ENCODE measurements at regions not wholly inside any gene's neighbourhood (a gene's known extent, or its start where the extent isn't known, plus 50 kb on each side); places are given as distances from the start of the nearest gene placed in this dataset.

DNA sequence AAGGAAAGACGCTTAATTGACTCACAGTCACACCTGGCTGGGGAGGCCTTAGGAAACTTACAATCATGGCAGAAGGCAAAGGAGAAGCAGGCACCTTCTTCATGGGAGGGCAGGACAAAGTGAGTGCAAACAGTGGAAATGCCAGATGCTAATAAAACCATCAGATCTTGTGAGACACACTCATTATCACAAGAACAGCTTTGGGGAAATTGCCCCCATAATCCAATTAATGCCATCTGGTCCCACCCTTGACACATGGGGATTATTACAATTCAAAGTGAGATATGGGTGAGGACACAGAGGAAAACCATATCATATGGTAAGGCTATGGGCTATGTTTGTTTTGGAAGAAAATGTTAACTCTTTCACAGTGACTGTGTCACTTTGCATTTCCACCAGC, 1272.5 kb upstream of the CELF2 start:
- DNase-seq (ENCODE audit: low spot score): no peak

GRCh38 chr10:9757176-9757575, 1260.5 kb upstream of the CELF2 start:
- DNase-seq (ENCODE audit: low spot score): no peak

DNA sequence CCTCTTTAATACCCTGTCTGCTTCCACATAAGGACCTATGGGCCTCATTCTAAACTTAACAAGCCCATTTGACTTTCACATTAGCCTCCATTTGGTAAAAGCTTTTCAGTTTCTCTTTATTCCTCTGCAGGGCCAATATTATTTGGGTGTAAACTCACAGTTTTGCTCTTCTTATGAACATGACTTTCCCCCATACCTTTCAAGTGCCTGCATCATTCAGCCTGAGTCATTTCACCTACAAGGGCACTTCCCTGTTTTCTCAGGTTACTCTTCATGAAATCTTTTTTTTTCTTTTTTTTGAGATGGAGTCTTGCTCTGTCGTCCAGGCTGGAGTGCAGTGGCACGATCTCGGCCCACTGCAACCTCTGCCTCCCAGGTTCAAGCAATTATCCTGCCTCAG, 1258.1 kb upstream of the CELF2 start:
- DNase-seq (ENCODE audit: low spot score): no peak

- DNase-seq (ENCODE audit: low spot score): no peak
Measured at GRCh38 chr10:9762966-9763656, 1254.6 kb upstream of the CELF2 start.

DNA sequence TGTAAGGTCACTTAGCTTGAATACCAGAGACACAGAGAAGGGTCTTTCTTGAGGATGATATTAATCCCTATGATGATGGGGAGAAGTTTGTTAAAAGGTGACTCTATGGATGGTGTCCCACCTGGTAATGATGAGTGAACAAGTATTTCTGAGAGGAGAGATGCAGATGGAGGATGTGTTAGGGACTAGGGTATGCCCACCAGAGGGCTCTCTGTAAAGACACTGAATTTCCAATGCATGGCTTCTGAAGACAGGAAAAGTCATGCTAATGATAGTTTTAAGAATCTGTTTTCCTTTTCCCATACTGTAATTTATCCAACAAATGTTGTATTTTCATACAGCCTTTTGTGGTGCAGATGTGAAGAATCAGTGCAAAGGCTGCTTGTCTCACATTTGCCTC, 1250.9 kb upstream of the CELF2 start:
- DNase-seq (ENCODE audit: low spot score): no peak

DNA sequence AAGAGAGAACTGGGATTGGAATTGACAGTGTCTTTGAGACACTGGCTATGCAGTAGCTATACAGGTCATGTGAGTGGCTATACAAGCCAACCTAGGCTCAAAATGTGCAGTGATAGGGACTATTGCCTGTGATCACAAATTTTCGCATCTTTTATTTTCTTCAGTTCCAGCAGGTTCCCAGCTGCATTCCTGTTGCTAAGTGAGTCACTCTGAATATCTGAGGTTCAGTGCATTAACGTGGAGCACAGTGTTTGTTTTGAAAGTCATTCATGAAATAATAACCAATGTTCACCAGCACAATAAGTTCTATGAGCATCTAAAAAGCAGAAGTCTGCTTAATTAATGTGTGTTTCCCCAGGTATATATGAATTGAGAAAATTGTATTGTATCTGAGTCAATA, 1236.0 kb upstream of the CELF2 start:
- DNase-seq (ENCODE audit: low spot score): no peak

GRCh38 chr10:9786101-9786500, 1231.6 kb upstream of the CELF2 start:
- DNase-seq (ENCODE audit: low spot score): no peak

- DNase-seq (ENCODE audit: low spot score): no peak
Measured at GRCh38 chr10:9786576-9786975, 1231.1 kb upstream of the CELF2 start.

GRCh38 chr10:9789996-9790395, 1227.7 kb upstream of the CELF2 start:
- no peak for DNase-seq (ENCODE audit: low spot score)

GRCh38 chr10:9792181-9792580, 1225.5 kb upstream of the CELF2 start:
- peak; percentile 20 for DNase-seq (ENCODE audit: low spot score)

- no peak for DNase-seq (ENCODE audit: low spot score)
Measured at GRCh38 chr10:9796564-9796963, 1221.1 kb upstream of the CELF2 start.

GRCh38 chr10:9800011-9800410, 1217.7 kb upstream of the CELF2 start:
- no peak for DNase-seq (ENCODE audit: low spot score)

GRCh38 chr10:9800571-9800970, 1217.1 kb upstream of the CELF2 start:
- no peak for DNase-seq (ENCODE audit: low spot score)

DNA sequence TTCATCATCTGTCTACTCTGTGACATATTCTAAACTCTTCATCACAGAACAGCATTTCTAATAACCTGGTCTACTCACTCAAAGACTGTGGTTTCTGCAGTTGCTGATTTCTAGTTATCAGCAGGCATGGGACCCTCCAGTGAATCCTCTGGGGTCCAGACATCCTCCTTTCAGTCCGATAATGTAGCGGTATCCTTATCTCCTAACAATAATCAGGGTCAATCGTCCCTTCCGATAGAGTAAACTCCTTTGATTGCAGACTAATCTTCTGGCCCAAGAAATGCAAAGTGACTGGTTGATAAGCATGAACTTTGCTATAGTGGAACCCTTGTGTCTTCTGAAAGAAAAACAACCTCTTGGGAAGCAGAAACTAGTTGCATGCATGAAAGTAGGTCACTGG, 1209.8 kb upstream of the CELF2 start:
- DNase-seq (ENCODE audit: low spot score): no peak

DNA sequence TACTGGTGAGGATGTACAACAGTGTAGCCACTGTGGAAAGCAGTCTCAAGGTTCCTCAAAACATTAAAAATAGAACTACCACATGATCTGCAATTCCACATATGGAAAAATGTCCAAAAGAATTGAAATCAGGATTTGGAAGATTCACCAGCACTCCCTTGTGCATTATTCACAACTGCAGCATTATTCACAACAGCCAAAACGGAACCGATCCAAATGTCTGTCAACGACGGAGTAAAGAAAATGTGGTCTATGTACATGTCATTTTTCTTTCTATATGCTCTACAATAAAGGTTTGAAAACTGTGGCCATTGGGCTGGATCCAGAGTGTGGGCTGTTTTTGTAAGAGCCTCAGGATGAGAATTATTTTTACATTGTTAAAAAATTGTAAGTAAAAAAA, 1206.1 kb upstream of the CELF2 start:
- DNase-seq (ENCODE audit: low spot score): no peak

DNA sequence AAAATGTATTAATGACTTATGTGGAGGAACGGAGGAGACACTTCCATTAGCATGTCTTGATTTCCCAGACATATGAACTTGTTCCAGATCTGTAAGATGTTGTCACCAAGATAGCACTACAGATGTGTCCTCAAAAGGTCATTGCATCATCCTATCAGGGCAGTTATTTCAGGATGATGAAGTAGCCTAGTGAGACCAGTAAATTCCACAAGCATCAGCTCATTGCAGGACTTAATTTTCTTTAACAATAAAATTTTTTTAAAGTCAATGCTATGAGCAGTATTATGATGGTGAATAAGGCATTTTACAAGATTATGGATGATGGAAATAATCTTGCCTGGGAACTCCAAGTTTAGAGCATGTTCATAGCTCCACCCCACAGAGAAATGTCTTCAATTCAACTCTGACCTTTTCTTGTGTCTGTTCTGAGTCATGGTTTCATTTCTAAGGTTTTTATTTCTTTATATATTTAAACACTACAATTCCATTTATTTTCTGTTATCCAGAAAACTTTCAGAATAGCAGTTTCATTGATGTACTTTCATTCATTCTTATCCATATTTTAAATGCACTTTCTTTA, 1203.3 kb upstream of the CELF2 start:
- no peak for DNase-seq (ENCODE audit: low spot score)

DNA sequence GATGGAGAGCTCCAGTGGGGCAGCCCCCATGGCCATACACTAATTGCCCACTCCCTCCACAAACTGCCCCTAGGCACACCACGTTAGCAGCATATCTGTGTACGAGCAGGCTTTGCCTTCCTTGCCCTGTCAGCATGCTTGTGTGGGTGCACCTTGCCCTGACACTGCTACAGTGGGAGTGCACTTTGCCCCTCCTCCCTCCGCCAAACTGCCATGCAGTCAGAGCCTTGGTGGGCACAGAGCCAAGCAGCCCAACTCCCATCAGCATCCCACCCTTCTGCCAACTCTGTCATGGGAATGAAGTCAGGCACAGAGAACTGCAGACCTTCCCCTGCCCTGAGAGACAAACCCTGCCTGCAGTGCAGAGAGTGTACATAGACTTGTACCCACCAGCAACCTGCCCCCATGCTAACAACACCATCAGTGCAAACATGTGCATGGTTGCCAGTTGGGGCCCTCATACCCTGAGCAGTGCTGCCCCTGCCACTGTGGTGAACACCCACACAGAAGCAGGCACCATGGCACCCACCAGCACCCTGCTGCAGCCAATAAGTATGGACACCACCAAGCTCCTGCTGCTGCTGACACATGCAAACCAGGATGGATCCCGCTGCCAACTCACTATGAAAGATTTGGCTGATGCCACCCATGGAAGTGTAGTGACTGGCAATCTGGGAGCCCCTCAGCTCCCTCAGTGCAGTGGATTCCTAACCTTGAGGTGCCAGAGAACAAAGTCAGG, 1197.7 kb upstream of the CELF2 start:
- no peak for DNase-seq (ENCODE audit: low spot score)

DNA sequence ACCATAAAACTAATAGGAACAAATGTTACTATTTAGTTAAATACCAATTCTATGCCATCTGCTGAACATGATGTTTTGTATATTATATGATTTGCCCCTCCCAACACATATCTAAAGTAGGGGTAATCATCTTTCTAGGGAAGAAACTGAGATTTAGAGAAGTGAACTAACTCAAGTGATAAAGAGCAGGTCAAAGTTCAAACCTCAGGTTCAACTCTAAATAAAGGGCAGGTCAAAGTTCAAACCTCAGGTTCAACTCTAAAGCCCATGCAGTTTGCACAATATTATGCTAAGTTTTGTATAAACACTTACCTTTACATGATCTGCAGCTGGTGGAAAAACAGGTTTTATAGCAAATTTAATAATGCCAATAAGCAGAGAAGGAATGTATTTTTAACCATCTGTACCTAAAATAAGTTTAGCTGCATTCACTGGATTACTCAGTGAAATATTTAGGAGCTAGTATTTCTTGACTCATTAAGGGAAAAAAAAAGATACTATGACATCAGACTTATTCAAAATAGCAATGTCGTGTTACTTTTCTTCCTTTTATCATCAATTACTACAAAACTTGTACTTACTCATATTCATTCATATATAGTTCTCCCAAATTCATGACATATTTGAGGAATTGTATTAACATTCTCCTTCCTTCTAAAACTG, 1194.3 kb upstream of the CELF2 start:
- DNase-seq (ENCODE audit: low spot score): peak; percentile 14

DNA sequence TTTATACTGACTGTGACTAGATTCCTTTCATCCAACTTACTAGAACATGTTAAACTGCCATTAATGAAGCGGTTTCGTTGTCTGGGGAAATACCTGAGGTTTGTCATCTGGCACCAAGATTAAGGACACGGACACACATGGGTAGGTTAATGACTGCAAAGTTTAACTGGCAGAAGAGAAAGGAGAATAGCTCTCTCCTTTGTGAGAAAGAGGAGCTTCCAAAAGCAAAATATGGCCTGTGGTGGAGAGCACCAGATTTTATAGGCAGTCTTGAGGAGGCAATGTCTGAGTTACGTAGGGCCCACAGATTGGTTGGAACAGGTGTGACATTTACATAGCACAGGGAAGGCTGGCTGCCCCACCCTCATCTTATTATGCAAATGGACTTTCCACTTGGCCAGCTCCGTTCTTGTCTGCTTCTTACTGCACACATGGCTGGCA, 1193.0 kb upstream of the CELF2 start:
- DNase-seq (ENCODE audit: low spot score): peak; percentile 48

DNA sequence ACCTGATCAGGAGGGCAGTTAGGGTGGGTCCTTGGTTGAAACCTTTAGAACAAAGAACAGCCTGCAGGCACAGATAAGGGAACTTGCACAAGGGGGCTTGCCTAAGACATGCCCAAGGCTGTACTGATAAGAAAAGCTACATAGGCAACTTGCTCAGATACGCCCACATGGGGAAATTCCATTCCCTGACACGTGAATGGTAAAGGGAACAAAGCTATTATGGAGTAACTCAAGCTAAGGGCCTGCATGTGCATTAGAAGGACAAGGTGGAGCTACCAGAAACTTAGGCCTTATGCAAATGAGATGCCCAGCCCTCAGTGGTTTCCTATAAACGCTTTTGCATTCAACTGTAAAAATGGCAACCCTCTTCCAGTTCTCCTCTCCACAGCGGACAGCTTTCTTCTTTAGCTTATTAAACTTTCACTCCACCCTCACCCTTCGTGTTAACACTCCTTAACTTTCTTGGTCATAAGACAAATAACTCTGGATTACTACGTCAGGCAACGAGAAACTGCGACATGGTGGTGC, 1192.1 kb upstream of the CELF2 start:
- peak; percentile 77 for DNase-seq (ENCODE audit: low spot score)

DNA sequence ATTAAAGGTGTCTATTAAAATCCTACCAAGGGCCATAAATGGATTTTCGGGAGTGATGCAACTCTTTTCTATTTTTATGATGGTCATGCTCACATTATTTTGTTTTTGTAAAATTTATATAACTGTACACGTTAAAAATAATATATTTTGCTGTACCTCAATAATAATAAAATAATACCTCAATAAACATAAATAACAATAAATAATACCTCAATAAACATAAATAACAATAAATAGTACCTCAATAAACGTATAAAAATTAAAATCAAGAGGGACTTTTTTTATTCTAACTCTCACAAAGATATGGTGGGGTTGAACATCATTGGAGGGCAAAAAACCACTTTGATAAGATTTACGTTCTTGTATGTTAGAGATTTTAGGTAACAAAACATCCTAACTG, 1189.6 kb upstream of the CELF2 start:
- DNase-seq (ENCODE audit: low spot score): no peak

GRCh38 chr10:9833942-9834341, 1183.7 kb upstream of the CELF2 start:
- no peak for DNase-seq (ENCODE audit: low spot score)

- no peak for DNase-seq (ENCODE audit: low spot score)
Measured at GRCh38 chr10:9834434-9834833, 1183.2 kb upstream of the CELF2 start.
